ENCODE measurements at regions not wholly inside any gene's neighbourhood (a gene's known extent, or its start where the extent isn't known, plus 50 kb on each side); places are given as distances from the start of the nearest gene placed in this dataset.
A peak's percentile ranks its signal among the peaks of the same experiment; 100 is the strongest.

- BruUV-seq (replicated peaks): no TSS peak
- no peak overlapping the region for H3K27ac ChIP-seq (ENCODE audit: insufficient read depth, low read depth, low read length)
- no peaks in the 10 kb centered on the region for H3K79me2 ChIP-seq (ENCODE audit: control insufficient read depth, insufficient read depth, low read length)
- H3K9me3 ChIP-seq (replicated peaks; ENCODE audit: control insufficient read depth, insufficient read depth, low read length): no peaks in the 10 kb centered on the region
- intact Hi-C loops (cut with micrococcal nuclease) (loop anchor here (1.0 to 2.0 kb wide), 2 partner anchors 37 to 76 kb away; no protein-coding TSS in a partner anchor), dilution Hi-C loops (cut with MboI; ENCODE audit: extremely low pct_ligation_motif_present, low sequenced_read_pairs) (no loop called here)
- POLR2A ChIA-PET: no interaction called here
- FAIRE-seq: peak; percentile 90
- no peaks in the 10 kb centered on the region for H3K36me3 ChIP-seq (ENCODE audit: control insufficient read depth in 2 of 2, extremely low read depth in 1 of 2, insufficient read depth in 2 of 2, low read length in 2 of 2)
- CTCF ChIA-PET: interaction anchor here (0.6 kb wide), 1 partner anchor 14 kb away, joined by 3 read pairs; no protein-coding TSS in a partner anchor
- no peaks in the 10 kb centered on the region for H4K20me1 ChIP-seq (replicated peaks; ENCODE audit: control insufficient read depth, extremely low read depth, insufficient read depth, low read length)
- TF ChIP-seq POLR2AphosphoS5 (IDR thresholded peaks at IDR 0.05; ENCODE audit: insufficient read depth, low read depth, low read length) (no peak), MAX (IDR thresholded peaks at IDR 0.05; ENCODE audit: insufficient read depth, insufficient read length) (peak; percentile 85), CTCF (IDR thresholded peaks at IDR 0.05; ENCODE audit: extremely low read depth in 1 of 2, insufficient read depth in 1 of 2, low read depth in 1 of 2, low read length in 2 of 2) (no peak)
- DNase-seq (ENCODE audit: low read depth, low spot score): peak; percentile 89
- no peaks in the 10 kb centered on the region for H3K27me3 ChIP-seq (ENCODE audit: control insufficient read depth in 2 of 2, insufficient read depth in 2 of 2, low read length in 2 of 2)
- H3K4me2 ChIP-seq (ENCODE audit: insufficient read depth, low read length): no peak overlapping the region
- peaks cover 12% of the 10 kb centered on the region for H3K4me1 ChIP-seq (ENCODE audit: control insufficient read depth, extremely low read depth, insufficient read depth, low read length)
- no peak overlapping the region for H3K4me3 ChIP-seq (replicated peaks in 1 of 3; ENCODE audit: insufficient read depth in 1 of 3, low read depth in 1 of 3, low read length in 3 of 3)
- peak overlapping the region; percentile 23 for H2AFZ ChIP-seq (ENCODE audit: low read depth, low read length)
- H3K9ac ChIP-seq (replicated peaks; ENCODE audit: extremely low read depth, insufficient read depth, low read length): no peak overlapping the region
- H3K9me1 ChIP-seq (replicated peaks; ENCODE audit: control insufficient read depth, extremely low read depth, insufficient read depth, low read length): no peaks in the 10 kb centered on the region
Measured at GRCh38 chr1:232553050-232553754, 76.7 kb downstream of the SIPA1L2 start.

GRCh38 chr1:232551386-232551785, 78.5 kb downstream of the SIPA1L2 start:
- CTCF ChIA-PET: interaction anchor here (1.0 kb wide), 1 partner anchor 9 kb away, joined by 3 read pairs; no protein-coding TSS in a partner anchor
- Histone ChIP-seq H3K27ac (ENCODE audit: insufficient read depth, low read depth, low read length) (no peak overlapping the region), H2AFZ (ENCODE audit: low read depth, low read length) (no peak overlapping the region), H3K9me3 (replicated peaks; ENCODE audit: control insufficient read depth, insufficient read depth, low read length) (no peaks in the 10 kb centered on the region), H3K9me1 (replicated peaks; ENCODE audit: control insufficient read depth, extremely low read depth, insufficient read depth, low read length) (no peaks in the 10 kb centered on the region), H3K4me3 (replicated peaks in 1 of 3; ENCODE audit: insufficient read depth in 1 of 3, low read depth in 1 of 3, low read length in 3 of 3) (no peak overlapping the region), H3K79me2 (ENCODE audit: control insufficient read depth, insufficient read depth, low read length) (no peaks in the 10 kb centered on the region), H3K9ac (replicated peaks; ENCODE audit: extremely low read depth, insufficient read depth, low read length) (no peak overlapping the region), H3K4me2 (ENCODE audit: insufficient read depth, low read length) (no peak overlapping the region), H3K4me1 (ENCODE audit: control insufficient read depth, extremely low read depth, insufficient read depth, low read length) (peaks cover 12% of the 10 kb centered on the region), H4K20me1 (replicated peaks; ENCODE audit: control insufficient read depth, extremely low read depth, insufficient read depth, low read length) (no peaks in the 10 kb centered on the region), H3K36me3 (ENCODE audit: control insufficient read depth in 2 of 2, extremely low read depth in 1 of 2, insufficient read depth in 2 of 2, low read length in 2 of 2) (no peaks in the 10 kb centered on the region), H3K27me3 (ENCODE audit: control insufficient read depth in 2 of 2, insufficient read depth in 2 of 2, low read length in 2 of 2) (no peaks in the 10 kb centered on the region)
- TF ChIP-seq MYC (IDR thresholded peaks at IDR 0.05; ENCODE audit: low read depth, low read length) (no peak), CTCF (IDR thresholded peaks at IDR 0.05; ENCODE audit: extremely low read depth in 1 of 2, insufficient read depth in 1 of 2, low read depth in 1 of 2, low read length in 2 of 2) (no peak), POLR2A (IDR thresholded peaks at IDR 0.05; ENCODE audit: low read depth, low read length) (no peak)
- FAIRE-seq (no peak), DNase-seq (ENCODE audit: low read depth, low spot score) (no peak)
- dilution Hi-C loops (cut with MboI; ENCODE audit: extremely low pct_ligation_motif_present, low sequenced_read_pairs) (no loop called here), intact Hi-C loops (cut with micrococcal nuclease) (no loop called here)
- BruUV-seq (replicated peaks): no TSS peak
- POLR2A ChIA-PET: no interaction called here

Measured in endothelial cell of umbilical vein (primary cell).